ENCODE measurements at regions not wholly inside any gene's neighbourhood (a gene's known extent, or its start where the extent isn't known, plus 50 kb on each side); places are given as distances from the start of the nearest gene placed in this dataset.
"Not testable (repeated sequence)": the region's sequence is repeated elsewhere in the genome, so short reads cannot be mapped to it uniquely, and the experiment has no call there.

DNA sequence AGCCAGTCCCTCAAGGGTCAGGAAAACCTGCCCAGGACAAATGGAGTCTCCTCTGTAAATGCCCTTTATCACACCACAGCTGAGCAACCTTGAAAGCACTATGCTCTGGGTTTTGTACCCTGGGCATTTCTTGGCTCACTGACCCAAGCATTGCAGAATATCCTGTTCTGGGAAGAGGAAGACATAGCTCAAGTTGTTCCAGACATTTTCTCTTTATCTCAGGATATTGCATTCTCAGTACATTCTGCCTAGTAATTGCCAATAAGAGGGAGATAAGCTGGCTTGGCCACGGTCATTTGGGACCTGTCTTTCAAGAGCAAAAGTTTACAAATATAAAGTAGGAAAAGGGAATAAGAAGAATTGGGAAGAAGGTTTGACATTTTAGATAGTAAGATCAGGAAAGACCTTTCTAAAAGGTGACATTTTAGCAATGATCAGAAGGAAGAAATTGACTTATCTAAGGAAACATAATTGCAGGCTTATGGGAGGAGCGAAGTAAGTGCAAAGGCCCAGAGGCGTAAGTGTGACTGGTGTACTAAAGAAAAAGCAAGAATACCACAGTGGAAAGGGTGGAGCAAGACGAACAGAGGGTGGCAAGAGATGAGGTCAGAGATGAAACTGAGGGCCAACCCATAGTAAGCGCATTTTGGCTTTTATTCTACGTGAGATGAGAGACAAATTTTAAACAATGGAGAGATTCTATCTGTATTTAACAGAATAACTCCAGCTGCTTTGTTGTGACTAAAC lies 394.0 kb upstream of the CXADR start:
- H3K27ac Mint-ChIP-seq = no peak overlapping the region
- ChIA-PET POLR2A (no interaction called here), CTCF (no interaction called here)
- 87% methylated on average over 2 of the region's 6 CpGs for WGBS (ENCODE audit: insufficient coverage)
- no peaks in the 10 kb centered on the region for H3K9me3 ChIP-seq
- no peak for DNase-seq
- no peak for ATAC-seq (replicated peaks in 1 of 4)
- H3K36me3 ChIP-seq (ENCODE audit: control insufficient read depth in 2 of 2, extremely low read depth in 1 of 2, insufficient read depth in 1 of 2, low read length in 1 of 2) = no peaks in the 10 kb centered on the region
- H3K4me1 ChIP-seq (ENCODE audit: control insufficient read depth in 1 of 2, extremely low read depth in 1 of 2, insufficient read depth in 2 of 2, low read length in 2 of 2) = no peaks in the 10 kb centered on the region
- no peak overlapping the region for H3K4me3 Mint-ChIP-seq
- no peaks in the 10 kb centered on the region for H3K27me3 ChIP-seq (replicated peaks in 1 of 2; ENCODE audit: control insufficient read depth in 2 of 2, extremely low read depth in 1 of 2, insufficient read depth in 2 of 2, low read length in 1 of 2)
- no peaks in the 10 kb centered on the region for H3K36me3 Mint-ChIP-seq
- H3K9me3 Mint-ChIP-seq = peaks cover 7 to 9% (median 9%) of the 10 kb centered on the region in 3 donors
- H3K27me3 Mint-ChIP-seq = peaks cover 0 to 2% of the 10 kb centered on the region in 2 donors
- H3K27ac ChIP-seq (ENCODE audit: low read length) = no peak overlapping the region
- H3K4me3 ChIP-seq (ENCODE audit: control insufficient read depth in 1 of 2, extremely low read depth in 1 of 2, low read length in 1 of 2) = no peak overlapping the region
- H3K4me1 Mint-ChIP-seq = no peaks in the 10 kb centered on the region

DNA sequence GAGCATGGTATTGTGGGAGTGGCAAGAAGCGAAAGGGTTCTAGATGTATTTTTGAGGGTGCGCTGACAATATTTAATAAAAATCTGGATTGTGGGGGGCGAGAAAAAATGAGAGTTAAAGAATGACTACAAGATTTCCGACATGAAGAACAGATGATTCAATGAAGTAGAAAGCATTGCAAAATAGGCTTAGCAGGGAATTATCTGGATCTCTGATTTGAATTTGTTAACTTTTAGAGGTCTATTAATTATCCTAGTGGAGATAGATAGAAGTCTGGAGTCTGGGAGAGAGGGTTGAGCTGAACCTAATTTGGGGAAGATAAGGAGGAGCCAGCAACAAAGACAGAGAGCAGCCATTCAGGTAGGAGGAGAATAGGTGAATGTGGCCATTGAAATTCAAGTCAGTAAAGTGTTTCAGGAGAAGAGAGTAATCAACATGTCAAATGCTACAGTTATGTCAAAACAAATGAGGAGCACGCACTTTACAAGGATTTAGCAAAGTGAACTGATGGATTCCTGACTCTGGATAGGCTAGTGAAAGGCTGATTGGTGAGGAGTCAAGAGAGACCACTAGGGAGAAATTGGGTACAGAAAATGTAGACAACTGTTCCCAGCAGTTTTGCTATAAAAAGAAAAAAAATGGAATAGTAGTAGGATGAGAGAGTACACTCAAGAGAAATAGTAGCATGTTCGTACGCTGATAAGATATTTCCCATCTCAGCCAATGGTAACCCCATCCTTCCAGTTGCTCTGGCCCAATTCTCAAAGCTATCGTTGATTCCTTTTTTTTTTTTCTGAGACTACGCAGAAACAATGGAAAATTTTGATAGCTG lies 393.2 kb upstream of the CXADR start:
- peaks cover 0 to 2% of the 10 kb centered on the region in 2 donors for H3K27me3 Mint-ChIP-seq
- DNase-seq = no peak
- H3K36me3 Mint-ChIP-seq = no peaks in the 10 kb centered on the region
- H3K9me3 Mint-ChIP-seq = peaks cover 7 to 9% (median 9%) of the 10 kb centered on the region in 3 donors
- H3K4me1 Mint-ChIP-seq = no peaks in the 10 kb centered on the region
- POLR2A ChIA-PET = no interaction called here
- no peak for ATAC-seq (replicated peaks in 1 of 4)
- no peak overlapping the region for H3K4me3 Mint-ChIP-seq
- no peak overlapping the region for H3K27ac Mint-ChIP-seq
- H3K27ac ChIP-seq (ENCODE audit: low read length) = no peak overlapping the region
- H3K4me3 ChIP-seq (ENCODE audit: control insufficient read depth in 1 of 2, extremely low read depth in 1 of 2, low read length in 1 of 2) = no peak overlapping the region
- CTCF ChIA-PET = interaction anchor here in 1 of 2 donors (0.6 kb wide), 1 partner anchor 10 kb away, joined by 3 read pairs; no protein-coding TSS in a partner anchor
- H3K27me3 ChIP-seq (replicated peaks in 1 of 2; ENCODE audit: control insufficient read depth in 2 of 2, extremely low read depth in 1 of 2, insufficient read depth in 2 of 2, low read length in 1 of 2) = no peaks in the 10 kb centered on the region
- 81% methylated on average over 5 of the region's 9 CpGs for WGBS (ENCODE audit: insufficient coverage)
- no peaks in the 10 kb centered on the region for H3K9me3 ChIP-seq
- H3K4me1 ChIP-seq (ENCODE audit: control insufficient read depth in 1 of 2, extremely low read depth in 1 of 2, insufficient read depth in 2 of 2, low read length in 2 of 2) = no peaks in the 10 kb centered on the region
- no peaks in the 10 kb centered on the region for H3K36me3 ChIP-seq (ENCODE audit: control insufficient read depth in 2 of 2, extremely low read depth in 1 of 2, insufficient read depth in 1 of 2, low read length in 1 of 2)

DNA sequence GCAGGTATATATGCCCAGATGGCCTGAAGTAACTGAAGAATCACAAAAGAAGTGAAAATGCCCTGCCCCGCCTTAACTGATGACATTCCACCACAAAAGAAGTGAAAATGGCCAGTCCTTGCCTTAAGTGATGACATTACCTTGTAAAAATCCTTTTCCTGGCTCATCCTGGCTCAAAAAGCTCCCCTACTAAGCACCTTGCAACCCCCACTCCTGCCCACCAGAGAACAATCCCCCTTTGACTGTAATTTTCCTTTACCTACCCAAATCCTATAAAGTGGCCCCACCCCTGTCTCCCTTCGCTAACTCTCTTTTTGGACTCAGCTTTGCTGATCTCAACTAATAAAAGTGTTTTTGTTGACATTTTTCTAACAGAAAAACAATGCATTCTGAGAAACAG lies 385.4 kb upstream of the CXADR start:
- not testable (repeated sequence) for H3K27ac Mint-ChIP-seq, H3K36me3 Mint-ChIP-seq

DNA sequence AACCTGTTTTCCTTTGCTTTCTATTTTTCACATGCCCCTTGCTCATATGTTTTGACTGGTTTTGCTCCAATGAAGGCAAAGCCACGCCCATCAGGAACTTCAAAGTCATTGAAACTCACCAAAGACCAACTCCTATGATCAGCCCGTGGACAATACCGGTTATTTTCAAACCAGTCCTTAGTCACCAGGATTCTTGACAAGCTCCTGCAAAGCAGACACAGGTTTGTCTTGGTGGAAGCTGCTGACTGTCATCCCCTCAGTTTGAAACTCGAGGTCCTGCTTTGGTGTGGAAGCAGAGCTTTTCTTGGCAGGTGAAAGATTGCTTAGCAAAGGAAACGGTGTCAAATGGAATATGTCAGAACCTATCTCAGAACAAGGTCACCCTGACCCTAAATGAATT lies 384.7 kb upstream of the CXADR start:
- Histone ChIP-seq H3K4me3 (ENCODE audit: control insufficient read depth in 1 of 2, extremely low read depth in 1 of 2, low read length in 1 of 2) (no peak overlapping the region), H3K9me3 (no peaks in the 10 kb centered on the region), H3K27ac (ENCODE audit: low read length) (no peak overlapping the region), H3K36me3 (ENCODE audit: control insufficient read depth in 2 of 2, extremely low read depth in 1 of 2, insufficient read depth in 1 of 2, low read length in 1 of 2) (no peaks in the 10 kb centered on the region), H3K27me3 (replicated peaks in 1 of 2; ENCODE audit: control insufficient read depth in 2 of 2, extremely low read depth in 1 of 2, insufficient read depth in 2 of 2, low read length in 1 of 2) (no peaks in the 10 kb centered on the region), H3K4me1 (ENCODE audit: control insufficient read depth in 1 of 2, extremely low read depth in 1 of 2, insufficient read depth in 2 of 2, low read length in 2 of 2) (no peaks in the 10 kb centered on the region)
- 63% methylated on average over 4 of the region's 5 CpGs for WGBS (ENCODE audit: insufficient coverage)
- Mint-ChIP-seq H3K27ac (no peak overlapping the region), H3K36me3 (no peaks in the 10 kb centered on the region), H3K9me3 (peaks cover 0 to 3% (median 2%) of the 10 kb centered on the region in 3 donors), H3K4me1 (no peaks in the 10 kb centered on the region), H3K27me3 (no peaks in the 10 kb centered on the region), H3K4me3 (no peak overlapping the region)
- ATAC-seq (replicated peaks in 1 of 4) (no peak), DNase-seq (no peak)
- CTCF ChIA-PET = no interaction called here
- POLR2A ChIA-PET = interaction anchor here in 1 of 2 donors (0.6 kb wide), 1 partner anchor 166 kb away, joined by 3 read pairs; no protein-coding TSS in a partner anchor

More for the DNA sequence above, 385.4 kb upstream of the CXADR start:
- H3K4me3 Mint-ChIP-seq; H3K4me3 ChIP-seq (ENCODE audit: control insufficient read depth in 1 of 2, extremely low read depth in 1 of 2, low read length in 1 of 2); ATAC-seq (replicated peaks in 1 of 4); H3K9me3 Mint-ChIP-seq; H3K9me3 ChIP-seq; H3K27me3 ChIP-seq (replicated peaks in 1 of 2; ENCODE audit: control insufficient read depth in 2 of 2, extremely low read depth in 1 of 2, insufficient read depth in 2 of 2, low read length in 1 of 2); H3K4me1 ChIP-seq (ENCODE audit: control insufficient read depth in 1 of 2, extremely low read depth in 1 of 2, insufficient read depth in 2 of 2, low read length in 2 of 2); DNase-seq; H3K4me1 Mint-ChIP-seq; CTCF ChIA-PET; POLR2A ChIA-PET; H3K27me3 Mint-ChIP-seq; H3K36me3 ChIP-seq (ENCODE audit: control insufficient read depth in 2 of 2, extremely low read depth in 1 of 2, insufficient read depth in 1 of 2, low read length in 1 of 2); H3K27ac ChIP-seq (ENCODE audit: low read length): not testable (repeated sequence)
- no CpG with 5 or more reads among the region's 2 CpGs for WGBS (ENCODE audit: insufficient coverage)

DNA sequence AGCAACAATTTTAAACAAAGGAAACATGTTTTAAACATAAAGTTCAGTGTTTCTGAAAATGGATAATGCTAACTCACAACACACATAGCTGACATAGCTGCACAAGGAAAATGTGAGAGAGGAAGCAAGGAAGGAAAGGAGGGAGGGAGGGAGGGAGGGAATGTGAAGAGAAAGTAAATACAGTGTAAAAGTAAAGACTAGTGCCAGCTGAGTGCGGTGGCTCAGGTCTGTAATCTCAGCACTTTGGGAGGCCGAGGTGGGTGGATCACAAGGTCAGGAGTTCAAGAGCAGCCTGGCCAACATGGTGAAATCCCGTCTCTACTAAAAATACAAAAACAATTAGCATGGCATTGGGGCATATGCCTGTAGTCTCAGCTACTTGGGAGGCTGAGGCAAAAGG lies 373.7 kb upstream of the CXADR start:
- H3K27me3 ChIP-seq (replicated peaks in 1 of 2; ENCODE audit: control insufficient read depth in 2 of 2, extremely low read depth in 1 of 2, insufficient read depth in 2 of 2, low read length in 1 of 2); ATAC-seq (replicated peaks in 1 of 4); H3K4me1 ChIP-seq (ENCODE audit: control insufficient read depth in 1 of 2, extremely low read depth in 1 of 2, insufficient read depth in 2 of 2, low read length in 2 of 2); H3K36me3 ChIP-seq (ENCODE audit: control insufficient read depth in 2 of 2, extremely low read depth in 1 of 2, insufficient read depth in 1 of 2, low read length in 1 of 2); H3K27ac ChIP-seq (ENCODE audit: low read length); DNase-seq; H3K36me3 Mint-ChIP-seq; POLR2A ChIA-PET; H3K9me3 ChIP-seq; H3K27me3 Mint-ChIP-seq; H3K4me1 Mint-ChIP-seq; H3K9me3 Mint-ChIP-seq; H3K27ac Mint-ChIP-seq: not testable (repeated sequence)
- no CpG with 5 or more reads among the region's 3 CpGs for WGBS (ENCODE audit: insufficient coverage)
- H3K4me3 ChIP-seq (ENCODE audit: control insufficient read depth in 1 of 2, extremely low read depth in 1 of 2, low read length in 1 of 2) = peak overlapping the region in 1 of 2 donors; percentile 25
- CTCF ChIA-PET = interaction anchor here in 1 of 2 donors (0.7 kb wide), 1 partner anchor 61 kb away, joined by 5 read pairs; no protein-coding TSS in a partner anchor
- H3K4me3 Mint-ChIP-seq = peak overlapping the region; percentile 59 to 70 (median 69)

DNA sequence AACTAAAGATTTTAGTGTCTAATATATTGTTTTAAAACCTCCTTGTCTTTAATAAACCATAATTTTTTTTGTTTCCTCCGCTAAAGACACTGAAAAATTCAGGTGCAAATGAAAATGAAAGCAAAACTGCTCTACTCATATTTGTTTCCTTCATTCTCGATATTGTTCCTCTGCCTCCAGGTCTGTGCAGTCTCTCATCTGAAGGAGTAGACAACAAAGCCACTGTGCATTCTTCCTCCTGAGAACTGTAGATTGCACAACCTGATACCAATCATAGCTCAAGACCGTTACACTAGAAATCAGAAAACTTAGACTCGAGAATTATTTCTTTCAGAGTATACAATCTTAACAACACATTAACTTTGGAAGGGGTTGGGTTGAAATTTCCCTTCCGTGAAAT lies 373.1 kb upstream of the CXADR start:
- Histone ChIP-seq H3K36me3 (ENCODE audit: control insufficient read depth in 2 of 2, extremely low read depth in 1 of 2, insufficient read depth in 1 of 2, low read length in 1 of 2) (no peaks in the 10 kb centered on the region), H3K27ac (ENCODE audit: low read length) (no peak overlapping the region), H3K4me1 (ENCODE audit: control insufficient read depth in 1 of 2, extremely low read depth in 1 of 2, insufficient read depth in 2 of 2, low read length in 2 of 2) (peaks cover 0 to 3% of the 10 kb centered on the region in 2 experiments), H3K9me3 (no peaks in the 10 kb centered on the region), H3K27me3 (replicated peaks in 1 of 2; ENCODE audit: control insufficient read depth in 2 of 2, extremely low read depth in 1 of 2, insufficient read depth in 2 of 2, low read length in 1 of 2) (no peaks in the 10 kb centered on the region), H3K4me3 (ENCODE audit: control insufficient read depth in 1 of 2, extremely low read depth in 1 of 2, low read length in 1 of 2) (peak overlapping the region in 1 of 2 donors; percentile 25)
- peaks cover 0 to 6% (median 2%) of the 10 kb centered on the region in 3 donors for H3K4me1 Mint-ChIP-seq
- peaks cover 0 to 9% (median 5%) of the 10 kb centered on the region in 3 donors for H3K9me3 Mint-ChIP-seq
- H3K36me3 Mint-ChIP-seq = no peaks in the 10 kb centered on the region
- ChIA-PET POLR2A (no interaction called here), CTCF (no interaction called here)
- peak overlapping the region in 1 of 2 donors; percentile 30 for H3K27ac Mint-ChIP-seq
- 36% methylated on average over 2 of the region's 5 CpGs for whole genome bisulfite sequencing (ENCODE audit: insufficient coverage)
- no peaks in the 10 kb centered on the region for H3K27me3 Mint-ChIP-seq
- ATAC-seq (replicated peaks in 1 of 4) (peak in 1 of 4 experiments; percentile 38), DNase-seq (peak in 1 of 35 experiments; percentile 2)
- H3K4me3 Mint-ChIP-seq = peak overlapping the region; percentile 69 to 75 (median 70)

Measured in T-cell (primary cell).